ENCODE measurements at regions not wholly inside any gene's neighbourhood (a gene's known extent, or its start where the extent isn't known, plus 50 kb on each side); places are given as distances from the start of the nearest gene placed in this dataset.

GRCh38 chr2:10995366-10995970, 83.7 kb downstream of the KCNF1 start:
- TF ChIP-seq CTCF (IDR thresholded peaks at IDR 0.05) (no peak), POLR2A (IDR thresholded peaks at IDR 0.05) (no peak)

Data from ovary (tissue), 3 donors.